Fibroblast of skin of back (primary cell): ENCODE measurements at regions not wholly inside any gene's neighbourhood (a gene's known extent, or its start where the extent isn't known, plus 50 kb on each side); places are given as distances from the start of the nearest gene placed in this dataset.
"Not testable (repeated sequence)": the region's sequence is repeated elsewhere in the genome, so short reads cannot be mapped to it uniquely, and the experiment has no call there.

Experiments used
- DNase-seq: peaks from one replicate; pipeline ENCODE4 v3.0.0-alpha.2; 2013

DNA sequence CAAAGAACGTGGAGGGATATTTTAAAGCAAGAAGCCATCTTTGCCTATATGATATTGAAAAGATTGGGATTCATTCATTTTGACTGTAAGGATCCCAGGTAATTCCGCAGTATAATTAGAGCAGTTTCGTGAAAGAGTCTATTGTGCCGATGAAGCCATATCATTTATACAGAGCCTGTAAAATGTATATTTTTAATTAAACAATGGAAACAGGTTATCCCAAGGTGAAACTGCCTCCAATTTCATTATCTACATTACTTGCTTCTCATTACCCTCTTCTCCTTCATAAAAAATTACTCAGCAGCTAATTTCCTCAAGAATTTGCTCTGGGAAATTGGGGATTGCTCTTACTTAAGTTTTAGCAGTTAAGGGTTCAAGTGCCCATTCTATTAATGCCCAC lies 444.1 kb downstream of the SOCS6 start:
- no peak for DNase-seq

DNA sequence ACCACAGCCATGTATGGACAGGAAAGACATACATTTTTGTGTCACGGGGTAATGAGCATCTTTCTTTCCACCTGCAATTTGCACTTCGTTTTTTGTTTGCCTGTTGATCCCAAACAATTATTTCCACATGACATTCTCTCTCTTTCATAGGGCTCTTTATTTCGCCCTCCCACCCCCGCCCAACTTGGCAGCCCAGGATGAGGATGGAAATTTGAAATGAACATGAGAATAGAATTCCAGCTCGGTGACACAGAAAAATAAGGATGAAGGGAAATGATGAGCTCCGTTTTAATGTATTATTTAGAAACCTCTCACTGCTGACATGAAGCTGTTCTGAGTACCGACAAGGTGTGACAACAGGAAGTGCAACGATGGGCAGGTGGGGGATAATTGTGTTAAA lies 443.3 kb downstream of the SOCS6 start:
- no peak for DNase-seq

GRCh38 chr18:70720607-70721006 lies 431.8 kb downstream of the SOCS6 start:
- peak; percentile 49 for DNase-seq

DNA sequence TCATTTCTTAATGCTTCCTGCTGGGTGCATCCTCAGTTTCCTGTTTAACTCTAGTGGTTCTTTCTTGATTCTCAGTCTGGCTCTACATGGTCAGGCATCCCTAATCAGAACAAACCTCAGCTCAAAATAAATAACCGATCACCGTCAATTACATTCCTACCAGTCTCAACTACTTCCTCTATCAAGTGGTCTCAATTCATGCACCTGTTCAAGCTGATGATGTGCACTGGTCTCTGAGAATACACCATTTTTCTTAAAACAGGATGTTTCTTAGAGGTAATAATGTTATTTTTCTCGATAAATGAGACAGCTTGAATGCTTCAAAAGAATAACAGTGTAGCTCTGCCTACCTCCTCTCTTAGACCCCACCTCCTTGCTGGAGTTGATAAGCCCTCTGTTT lies 420.9 kb downstream of the SOCS6 start:
- no peak for DNase-seq

- DNase-seq = no peak
Observed at GRCh38 chr18:70709144-70709543, 420.3 kb downstream of the SOCS6 start.

- no peak for DNase-seq
Observed at GRCh38 chr18:70705831-70706416, 417.1 kb downstream of the SOCS6 start.

DNA sequence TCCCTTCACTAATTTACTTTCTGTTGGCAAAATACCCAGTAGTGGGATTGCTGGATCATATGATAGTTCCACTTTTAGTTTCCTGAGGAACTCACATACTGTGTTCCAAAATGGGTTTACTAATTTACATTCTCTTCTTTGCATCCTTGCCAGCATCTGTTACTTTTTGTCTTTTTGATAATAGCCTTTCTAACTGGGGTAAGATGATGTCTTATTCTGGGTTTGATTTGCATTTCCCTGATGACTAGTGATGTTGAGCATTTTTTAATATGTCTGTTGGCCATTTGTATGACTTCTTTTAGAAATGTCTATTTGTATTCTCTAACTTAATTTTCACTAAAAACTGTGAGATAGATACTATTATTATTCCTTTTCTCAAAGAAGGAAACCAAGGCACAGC lies 411.7 kb downstream of the SOCS6 start:
- DNase-seq = no peak

DNA sequence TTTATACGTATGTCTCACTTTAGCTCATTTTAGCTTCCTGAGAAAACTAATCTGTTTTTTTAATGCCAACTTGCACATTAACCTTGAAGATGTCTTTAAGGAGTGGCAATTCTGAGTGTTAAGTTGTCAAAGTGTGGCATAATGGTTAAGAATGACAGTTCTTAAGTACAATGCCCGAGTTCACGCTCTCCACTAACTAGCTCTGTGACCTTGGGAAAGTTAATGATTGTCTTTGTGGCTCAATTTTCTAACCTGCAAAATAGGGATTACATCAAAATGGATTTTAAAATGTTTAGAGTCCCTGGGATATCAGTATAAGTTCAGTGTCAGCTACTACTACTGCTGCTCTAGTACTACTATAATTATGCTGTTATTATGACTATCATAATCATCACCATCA lies 409.7 kb downstream of the SOCS6 start:
- DNase-seq = no peak

- DNase-seq = peak; percentile 82
Observed at GRCh38 chr18:70693246-70693645, 404.4 kb downstream of the SOCS6 start.

DNA sequence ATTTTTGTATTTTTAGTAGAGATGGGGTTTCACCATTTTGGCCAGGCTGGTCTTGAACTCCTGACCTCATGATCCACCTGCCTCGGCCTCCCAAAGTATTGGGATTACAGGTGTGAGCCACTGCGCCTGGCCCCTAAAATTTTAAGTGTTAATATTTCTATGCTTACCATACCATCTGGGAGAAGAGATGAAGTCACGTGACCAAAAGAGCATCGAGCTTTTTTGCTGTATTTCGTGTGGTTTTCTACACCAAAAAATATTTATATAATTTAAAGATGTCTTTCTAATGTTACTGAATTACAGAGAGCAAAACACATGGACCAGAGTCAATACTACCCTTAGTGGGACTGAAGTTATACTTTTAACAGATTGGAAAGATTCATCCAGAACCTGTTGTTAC lies 400.9 kb downstream of the SOCS6 start:
- not testable (repeated sequence) for DNase-seq

DNA sequence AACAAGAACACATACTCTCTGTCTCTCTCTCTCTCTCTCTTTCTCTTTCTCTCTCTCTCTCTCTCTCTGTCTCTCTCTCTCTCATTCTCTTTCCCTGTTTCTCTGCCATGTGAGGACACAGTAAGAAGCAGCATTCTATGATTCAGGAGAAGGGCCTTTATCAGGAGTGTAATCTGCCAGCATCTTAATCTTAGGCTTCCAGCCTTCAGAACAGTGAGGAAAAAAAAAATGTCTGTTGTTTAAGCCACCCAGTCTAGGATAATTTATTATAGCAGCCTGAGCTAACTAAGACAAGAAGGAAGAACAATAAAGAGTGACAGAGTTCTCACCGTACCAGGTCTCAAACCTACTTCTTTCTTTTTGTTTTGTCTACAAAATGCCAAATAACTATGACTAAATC lies 399.4 kb downstream of the SOCS6 start:
- no peak for DNase-seq

GRCh38 chr18:70684821-70685220 lies 396.0 kb downstream of the SOCS6 start:
- no peak for DNase-seq

GRCh38 chr18:70683263-70683662 lies 394.4 kb downstream of the SOCS6 start:
- no peak for DNase-seq

GRCh38 chr18:70674896-70675295 lies 386.1 kb downstream of the SOCS6 start:
- peak; percentile 5 for DNase-seq

- no peak for DNase-seq
Observed at GRCh38 chr18:70673831-70674230, 385.0 kb downstream of the SOCS6 start.

DNA sequence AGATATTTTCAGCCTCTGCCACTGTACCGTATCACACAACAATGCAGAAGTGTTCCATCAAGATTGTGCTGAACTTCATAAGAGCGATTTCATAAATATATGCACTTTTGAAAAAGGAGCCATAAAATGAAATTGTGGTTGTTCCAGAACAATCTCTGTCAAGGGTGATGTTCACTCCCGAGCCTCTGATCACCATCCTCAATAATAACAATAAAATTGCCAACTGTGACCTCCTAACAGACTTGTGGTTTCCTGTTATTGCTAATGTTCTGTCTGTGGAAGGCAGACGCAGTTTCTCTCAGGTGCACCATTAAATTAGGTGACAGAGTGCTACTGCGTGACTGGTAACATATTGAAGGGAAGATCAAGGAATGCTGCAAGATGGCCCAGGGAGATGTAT lies 383.7 kb downstream of the SOCS6 start:
- DNase-seq = no peak

DNA sequence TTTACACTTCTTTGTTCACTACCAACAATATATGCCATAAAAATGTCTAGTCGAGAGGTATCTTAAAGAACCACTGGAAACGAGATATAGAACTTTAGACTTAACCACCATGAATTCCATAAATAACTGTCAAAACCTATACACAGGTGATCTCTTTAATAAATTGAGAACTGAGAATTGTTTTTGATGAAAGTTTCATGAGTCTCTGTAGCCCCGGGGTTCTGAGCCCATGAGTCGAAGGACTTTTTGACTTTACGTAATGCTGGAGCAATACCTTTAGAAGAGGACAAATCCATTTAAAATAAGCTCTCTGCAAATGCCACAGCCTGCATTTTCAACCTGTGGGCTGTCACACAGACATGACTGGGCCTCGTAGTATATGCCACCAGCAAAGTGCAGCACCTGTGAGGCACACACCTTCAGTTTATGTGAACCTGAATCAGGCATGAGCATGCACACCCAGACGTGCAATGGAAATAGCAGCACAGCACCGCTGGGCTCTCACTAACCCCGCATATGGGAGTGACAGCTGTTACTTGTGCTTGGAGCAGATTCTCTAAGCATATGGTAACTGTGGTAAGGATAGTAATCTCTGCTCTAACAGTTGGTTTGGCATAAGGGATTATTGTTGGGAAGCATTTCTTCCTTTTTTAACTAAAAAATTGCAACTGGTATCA lies 383.2 kb downstream of the SOCS6 start:
- DNase-seq = no peak

DNA sequence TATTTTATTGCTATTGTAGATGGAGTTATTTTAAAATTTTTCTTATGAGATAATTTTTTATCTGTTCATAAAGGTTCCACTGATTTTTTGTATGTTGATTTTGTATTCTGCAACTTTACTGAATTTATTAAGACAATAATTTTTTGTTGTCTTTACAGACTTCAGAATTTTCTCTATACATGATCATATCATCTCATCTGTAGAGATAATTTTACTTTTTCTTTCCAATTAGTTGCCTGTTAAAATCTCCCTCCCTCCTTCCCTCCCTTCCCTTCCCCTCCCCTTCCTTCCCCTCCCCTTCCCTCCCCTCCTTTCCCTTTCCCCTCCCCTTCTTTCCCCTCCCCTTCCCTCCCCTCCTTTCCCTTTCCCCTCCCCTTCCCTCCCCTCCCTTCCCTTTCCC lies 378.1 kb downstream of the SOCS6 start:
- no peak for DNase-seq

DNA sequence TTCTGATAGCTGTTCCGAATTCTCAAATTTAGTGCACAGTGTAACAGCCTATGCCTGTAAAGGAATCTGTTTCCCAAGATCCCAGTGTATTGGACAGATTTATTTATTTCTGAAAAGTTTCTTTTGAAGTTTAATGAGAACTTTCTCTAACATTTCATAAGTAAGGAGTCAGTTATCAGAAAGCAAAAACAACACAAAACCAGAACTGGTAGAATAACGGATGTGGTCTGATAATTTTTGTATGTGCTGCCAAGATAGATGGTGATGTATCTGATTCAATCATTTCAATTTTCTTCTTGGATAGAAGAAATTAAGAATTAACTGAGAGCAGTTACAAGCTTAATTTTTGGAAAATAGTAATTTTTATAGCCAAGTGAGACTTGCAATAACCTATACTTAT lies 374.3 kb downstream of the SOCS6 start:
- DNase-seq = no peak

DNA sequence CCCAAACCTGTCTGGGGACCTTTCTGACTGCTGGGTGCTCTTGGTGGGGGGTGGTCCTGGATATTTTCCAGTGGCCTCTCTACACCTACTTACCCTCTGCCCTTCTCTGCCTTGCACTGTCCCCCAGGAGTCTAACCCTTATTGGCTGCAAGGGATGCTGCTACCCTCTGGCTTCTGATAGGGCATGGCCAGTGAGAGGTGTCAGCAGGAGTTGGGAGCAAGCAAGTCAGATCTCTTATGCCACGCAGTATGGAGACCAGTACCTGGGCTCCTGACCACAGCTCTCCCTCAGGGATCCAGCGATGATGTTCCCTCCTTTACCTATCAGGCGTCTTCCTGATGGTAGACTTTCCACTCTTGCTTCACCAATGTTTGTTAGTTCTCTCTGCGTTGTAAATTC lies 373.7 kb downstream of the SOCS6 start:
- DNase-seq = no peak

- peak; percentile 40 for DNase-seq
Observed at GRCh38 chr18:70659036-70659925, 370.4 kb downstream of the SOCS6 start.

DNA sequence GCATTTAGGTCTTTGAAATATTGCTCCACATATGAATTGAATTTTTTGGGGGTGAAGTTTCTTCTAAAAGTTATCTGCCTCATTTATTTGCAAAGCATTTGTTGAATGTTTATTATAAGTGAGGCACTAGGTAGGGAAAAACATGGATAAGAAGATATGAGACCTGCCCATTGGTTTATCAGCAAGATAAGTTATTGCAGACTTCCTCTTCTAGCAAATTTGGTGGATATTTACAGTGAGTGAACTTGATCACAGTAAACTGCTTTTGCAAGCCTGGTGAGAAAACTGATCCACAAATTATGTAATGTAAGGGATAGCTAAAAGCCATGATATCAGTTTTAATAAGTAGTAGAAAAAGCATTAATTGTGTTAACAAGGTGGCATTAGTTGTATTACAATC lies 364.8 kb downstream of the SOCS6 start:
- DNase-seq = no peak

- no peak for DNase-seq
Observed at GRCh38 chr18:70650878-70651277, 362.0 kb downstream of the SOCS6 start.

DNA sequence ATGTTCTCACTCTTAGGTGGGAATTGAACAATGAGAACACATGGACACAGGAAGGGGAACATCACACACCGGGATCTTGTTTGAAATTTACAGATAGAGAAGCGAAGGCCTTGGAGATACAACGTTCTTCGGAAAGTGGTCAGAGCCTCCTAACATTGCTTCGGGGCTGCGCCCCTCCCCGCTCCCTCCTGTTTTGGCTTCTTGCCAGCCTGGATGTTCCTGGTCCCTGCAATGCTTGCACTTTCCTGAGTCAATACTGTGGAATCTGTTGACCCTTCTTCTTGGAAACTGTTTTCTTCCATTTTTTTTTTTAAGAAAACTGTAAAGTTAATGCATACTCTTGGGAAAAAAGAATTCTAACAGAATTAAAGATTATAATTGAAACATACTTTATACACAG lies 360.8 kb downstream of the SOCS6 start:
- DNase-seq = no peak
